GM23338 (cell line): ENCODE measurements at regions not wholly inside any gene's neighbourhood (a gene's known extent, or its start where the extent isn't known, plus 50 kb on each side); places are given as distances from the start of the nearest gene placed in this dataset.
"Not testable (repeated sequence)": the region's sequence is repeated elsewhere in the genome, so short reads cannot be mapped to it uniquely, and the experiment has no call there.

Source experiments
- ATAC-seq: fragments of 200-7000 bp; cut with Tn5 transposase; 3 replicates; pipeline ENCODE4 v1.9.1; 2020
- DNase-seq: peaks from one replicate; pipeline ENCODE4 v3.0.0-alpha.2; 2015; ENCODE audit warnings: low spot score
- H2AFZ ChIP-seq: fragments of 200-600 bp; sonication (generic); 2 replicates; pipeline ENCODE4 v1.8.0; 2016; ENCODE audit warnings: antibody characterized with exemption, mild to moderate bottlenecking, moderate library complexity
- H3F3A ChIP-seq: fragments of 200-600 bp; sonication (generic); replicated peaks from 2 replicates; pipeline ENCODE4 v1.8.0; 2017; ENCODE audit warnings: antibody characterized with exemption, mixed run types, low read depth
- H3K27ac ChIP-seq: fragments of 200-600 bp; sonication (generic); 2 replicates; pipeline ENCODE4 v1.6.1; 2016; ENCODE audit warnings: low read depth
- H3K27me3 ChIP-seq: fragments of 200-600 bp; sonication (generic); 2 replicates; pipeline ENCODE4 v1.8.0; 2016; ENCODE audit warnings: mild to moderate bottlenecking, mixed run types, moderate library complexity; ENCODE audit not compliant: insufficient read depth
- H3K36me3 ChIP-seq: fragments of 200-600 bp; sonication (generic); 2 replicates; pipeline ENCODE4 v1.8.0; 2016; ENCODE audit warnings: mild to moderate bottlenecking; ENCODE audit not compliant: insufficient read depth
- H3K4me1 ChIP-seq: fragments of 200-600 bp; sonication (generic); 2 replicates; pipeline ENCODE4 v1.8.0; 2016; ENCODE audit warnings: mild to moderate bottlenecking, moderate library complexity; ENCODE audit not compliant: insufficient read depth
- H3K4me2 ChIP-seq: fragments of 200-600 bp; sonication (generic); 2 replicates; pipeline ENCODE4 v1.7.1; 2017; ENCODE audit warnings: mixed run types
- H3K4me3 ChIP-seq: fragments of 200-600 bp; sonication (generic); 2 replicates; pipeline ENCODE4 v1.6.1; 2016; ENCODE audit warnings: mixed run types
- H3K79me2 ChIP-seq: fragments of 200-600 bp; sonication (generic); replicated peaks from 2 replicates; pipeline ENCODE4 v1.8.0; 2017; ENCODE audit warnings: mild to moderate bottlenecking; ENCODE audit not compliant: insufficient read depth
- H3K9me2 ChIP-seq: fragments of 200-600 bp; sonication (generic); 2 replicates; pipeline ENCODE4 v1.8.0; 2017; ENCODE audit not compliant: insufficient read depth
- H4K20me1 ChIP-seq: fragments of 200-600 bp; sonication (generic); replicated peaks from 2 replicates; pipeline ENCODE4 v1.8.0; 2017; ENCODE audit warnings: mild to moderate bottlenecking; ENCODE audit not compliant: insufficient read depth
- H3K27ac Mint-ChIP-seq: 2 replicates; pipeline ENCODE4 v1.8.0; 2020; ENCODE audit warnings: inconsistent platforms, mild to moderate bottlenecking, moderate library complexity, mixed read lengths
- H3K27me3 Mint-ChIP-seq: 3 replicates; pipeline ENCODE4 v1.8.0; 2022; ENCODE audit warnings: low read depth, mild to moderate bottlenecking, moderate library complexity, mixed read lengths, inconsistent platforms; ENCODE audit not compliant: insufficient read depth, poor library complexity
- H3K36me3 Mint-ChIP-seq: 3 replicates; pipeline ENCODE4 v1.8.0; 2021; ENCODE audit warnings: low read depth, mild to moderate bottlenecking, inconsistent platforms, moderate library complexity, mixed read lengths
- H3K4me1 Mint-ChIP-seq: 3 replicates; pipeline ENCODE4 v1.8.0; 2020; ENCODE audit warnings: mild to moderate bottlenecking, inconsistent platforms, mixed read lengths
- H3K4me3 Mint-ChIP-seq: 3 replicates; pipeline ENCODE4 v1.8.0; 2021; ENCODE audit warnings: moderate library complexity, mild to moderate bottlenecking, inconsistent platforms, mixed read lengths
- H3K9me3 Mint-ChIP-seq: 3 replicates; pipeline ENCODE4 v1.8.0; 2020; ENCODE audit warnings: moderate library complexity, mild to moderate bottlenecking, inconsistent platforms, mixed read lengths
- CREB1 ChIP-seq: fragments of 250-450 bp; sonication (Bioruptor Pico); IDR thresholded peaks from 2 replicates; pipeline ENCODE4 v1.5.0; 2020; ENCODE audit warnings: low read depth, mild to moderate bottlenecking, moderate library complexity
- EZH2 ChIP-seq: fragments of 200-600 bp; sonication (generic); IDR thresholded peaks from one replicate; pipeline ENCODE4 v1.8.0; 2017; ENCODE audit warnings: antibody characterized with exemption, mild to moderate bottlenecking, low read depth; ENCODE audit not compliant: unreplicated experiment
- JUNB ChIP-seq: IDR thresholded peaks from one replicate; pipeline ENCODE4 v1.6.1; 2016; ENCODE audit warnings: antibody characterized with exemption; ENCODE audit not compliant: unreplicated experiment
- POLR2AphosphoS5 ChIP-seq: IDR thresholded peaks from 2 replicates; pipeline ENCODE4 v1.6.1; 2016; ENCODE audit warnings: antibody characterized with exemption, low read depth
- STAT1 ChIP-seq: IDR thresholded peaks from one replicate; pipeline ENCODE4 v1.6.1; 2016; ENCODE audit warnings: antibody characterized with exemption; ENCODE audit not compliant: unreplicated experiment
- ZNF331 ChIP-seq: fragments of 250-450 bp; sonication (Bioruptor Pico); IDR thresholded peaks from 2 replicates; pipeline ENCODE4 v1.5.0; 2020; ENCODE audit warnings: low read depth, mild to moderate bottlenecking, moderate library complexity
- ZNF462 ChIP-seq: fragments of 250-450 bp; sonication (Bioruptor Pico); IDR thresholded peaks from 2 replicates; pipeline ENCODE4 v1.5.0; 2020; ENCODE audit warnings: mild to moderate bottlenecking, moderate library complexity
- TF ChIP-seq, protein P1 (sequence below), 2 experiments: fragments of 200-600 bp in 1 of 2; sonication (generic) in 1 of 2; conservative IDR thresholded peaks; 2 replicates each; pipeline versions ENCODE4 v1.5.1 to v1.6.1; 2016 to 2017; ENCODE audit warnings: antibody characterized with exemption in 2 of 2, low read depth in 2 of 2, mild to moderate bottlenecking in 2 of 2, moderate library complexity in 1 of 2
- TF ChIP-seq, protein P2 (sequence below): IDR thresholded peaks from one replicate; pipeline ENCODE4 v1.6.1; 2018; ENCODE audit warnings: antibody characterized with exemption; ENCODE audit not compliant: unreplicated experiment

GRCh38 chr20:30500447-30500820, 757.0 kb upstream of the DEFB115 start:
- not testable (repeated sequence) for H3K27me3 Mint-ChIP-seq, H3K79me2 ChIP-seq, H3K36me3 Mint-ChIP-seq, H3K9me3 Mint-ChIP-seq, H3K4me1 Mint-ChIP-seq, H3K27ac Mint-ChIP-seq, H3K4me3 Mint-ChIP-seq, H2AFZ ChIP-seq, H3K36me3 ChIP-seq, H3F3A ChIP-seq, H3K9me2 ChIP-seq, H4K20me1 ChIP-seq
- Histone ChIP-seq H3K27ac (peak overlapping the region; percentile 83; the same call in 1 of the 2 replicates), H3K4me3 (peak overlapping the region; percentile 37), H3K4me1 (peaks cover 20% of the 10 kb centered on the region), H3K27me3 (peaks cover 26% of the 10 kb centered on the region), H3K4me2 (peak overlapping the region; percentile 56)
- ATAC-seq, result peak; percentile 76
- TF ChIP-seq, protein P1, sequence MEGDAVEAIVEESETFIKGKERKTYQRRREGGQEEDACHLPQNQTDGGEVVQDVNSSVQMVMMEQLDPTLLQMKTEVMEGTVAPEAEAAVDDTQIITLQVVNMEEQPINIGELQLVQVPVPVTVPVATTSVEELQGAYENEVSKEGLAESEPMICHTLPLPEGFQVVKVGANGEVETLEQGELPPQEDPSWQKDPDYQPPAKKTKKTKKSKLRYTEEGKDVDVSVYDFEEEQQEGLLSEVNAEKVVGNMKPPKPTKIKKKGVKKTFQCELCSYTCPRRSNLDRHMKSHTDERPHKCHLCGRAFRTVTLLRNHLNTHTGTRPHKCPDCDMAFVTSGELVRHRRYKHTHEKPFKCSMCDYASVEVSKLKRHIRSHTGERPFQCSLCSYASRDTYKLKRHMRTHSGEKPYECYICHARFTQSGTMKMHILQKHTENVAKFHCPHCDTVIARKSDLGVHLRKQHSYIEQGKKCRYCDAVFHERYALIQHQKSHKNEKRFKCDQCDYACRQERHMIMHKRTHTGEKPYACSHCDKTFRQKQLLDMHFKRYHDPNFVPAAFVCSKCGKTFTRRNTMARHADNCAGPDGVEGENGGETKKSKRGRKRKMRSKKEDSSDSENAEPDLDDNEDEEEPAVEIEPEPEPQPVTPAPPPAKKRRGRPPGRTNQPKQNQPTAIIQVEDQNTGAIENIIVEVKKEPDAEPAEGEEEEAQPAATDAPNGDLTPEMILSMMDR (conservative IDR thresholded peaks at IDR 0.05; ENCODE audit: low read depth in 2 of 2), result peak; percentile 67 to 72
- peak; percentile 33; the same call in 1 of the 2 replicates for TF ChIP-seq CREB1
- peak; percentile 97 for DNase-seq

DNA sequence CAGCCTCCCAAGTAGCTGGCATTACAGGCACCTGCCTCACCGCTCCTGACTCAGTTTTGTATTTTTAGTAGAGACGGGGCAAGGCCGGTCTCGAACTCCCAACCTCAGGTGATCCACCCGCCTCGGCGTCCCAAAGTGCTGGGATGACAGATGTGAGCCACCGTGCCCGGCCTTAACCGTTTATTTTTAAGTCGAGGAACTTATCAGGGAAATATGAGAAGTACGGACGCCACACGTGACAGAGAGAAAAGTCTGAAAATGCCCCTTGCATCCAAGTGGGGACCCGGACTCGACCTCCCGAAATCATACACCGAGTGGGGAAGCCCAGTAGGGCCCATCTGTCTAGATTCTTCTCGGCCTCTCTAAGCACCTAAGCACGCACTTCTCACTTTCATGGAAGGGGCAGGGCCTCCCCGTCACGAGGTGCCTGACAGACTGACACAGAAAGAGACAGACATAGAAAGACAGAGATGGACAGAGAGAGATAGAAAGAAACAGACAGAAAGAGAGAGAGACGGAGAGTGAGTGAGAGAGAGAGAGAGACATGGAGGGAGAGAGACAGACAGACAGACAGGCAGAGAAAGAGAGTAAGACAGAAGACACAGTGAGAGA, 756.5 kb upstream of the DEFB115 start:
- H2AFZ ChIP-seq, result no peak overlapping the region
- TF ChIP-seq EZH2 (no peak), ZNF462 (CRISPR knock-in tag) (no peak), CREB1 (no peak), STAT1 (no peak), ZNF331 (CRISPR knock-in tag) (no peak), POLR2AphosphoS5 (no peak), JUNB (no peak)
- TF ChIP-seq, protein P2, sequence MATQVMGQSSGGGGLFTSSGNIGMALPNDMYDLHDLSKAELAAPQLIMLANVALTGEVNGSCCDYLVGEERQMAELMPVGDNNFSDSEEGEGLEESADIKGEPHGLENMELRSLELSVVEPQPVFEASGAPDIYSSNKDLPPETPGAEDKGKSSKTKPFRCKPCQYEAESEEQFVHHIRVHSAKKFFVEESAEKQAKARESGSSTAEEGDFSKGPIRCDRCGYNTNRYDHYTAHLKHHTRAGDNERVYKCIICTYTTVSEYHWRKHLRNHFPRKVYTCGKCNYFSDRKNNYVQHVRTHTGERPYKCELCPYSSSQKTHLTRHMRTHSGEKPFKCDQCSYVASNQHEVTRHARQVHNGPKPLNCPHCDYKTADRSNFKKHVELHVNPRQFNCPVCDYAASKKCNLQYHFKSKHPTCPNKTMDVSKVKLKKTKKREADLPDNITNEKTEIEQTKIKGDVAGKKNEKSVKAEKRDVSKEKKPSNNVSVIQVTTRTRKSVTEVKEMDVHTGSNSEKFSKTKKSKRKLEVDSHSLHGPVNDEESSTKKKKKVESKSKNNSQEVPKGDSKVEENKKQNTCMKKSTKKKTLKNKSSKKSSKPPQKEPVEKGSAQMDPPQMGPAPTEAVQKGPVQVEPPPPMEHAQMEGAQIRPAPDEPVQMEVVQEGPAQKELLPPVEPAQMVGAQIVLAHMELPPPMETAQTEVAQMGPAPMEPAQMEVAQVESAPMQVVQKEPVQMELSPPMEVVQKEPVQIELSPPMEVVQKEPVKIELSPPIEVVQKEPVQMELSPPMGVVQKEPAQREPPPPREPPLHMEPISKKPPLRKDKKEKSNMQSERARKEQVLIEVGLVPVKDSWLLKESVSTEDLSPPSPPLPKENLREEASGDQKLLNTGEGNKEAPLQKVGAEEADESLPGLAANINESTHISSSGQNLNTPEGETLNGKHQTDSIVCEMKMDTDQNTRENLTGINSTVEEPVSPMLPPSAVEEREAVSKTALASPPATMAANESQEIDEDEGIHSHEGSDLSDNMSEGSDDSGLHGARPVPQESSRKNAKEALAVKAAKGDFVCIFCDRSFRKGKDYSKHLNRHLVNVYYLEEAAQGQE, result no peak

More for the DNA sequence above, 756.5 kb upstream of the DEFB115 start:
- Histone ChIP-seq H3F3A (peaks cover 5% of the 10 kb centered on the region; the same call in 1 of the 2 replicates), H3K27ac (no peak overlapping the region), H3K9me2 (no peaks in the 10 kb centered on the region), H3K4me1 (peaks cover 23% of the 10 kb centered on the region), H3K4me2 (peak overlapping the region; percentile 28; the same call in 1 of the 2 replicates), H3K79me2 (no peaks in the 10 kb centered on the region), H3K4me3 (no peak overlapping the region), H3K27me3 (peaks cover 26% of the 10 kb centered on the region), H4K20me1 (no peaks in the 10 kb centered on the region), H3K36me3 (no peaks in the 10 kb centered on the region)
- Mint-ChIP-seq H3K27me3 (peaks cover 10% of the 10 kb centered on the region), H3K9me3 (no peaks in the 10 kb centered on the region), H3K27ac (no peak overlapping the region), H3K4me1 (peaks cover 5% of the 10 kb centered on the region; the same call in 2 of the 3 replicates), H3K4me3 (no peak overlapping the region), H3K36me3 (no peaks in the 10 kb centered on the region)
- ATAC-seq (no peak), DNase-seq (no peak)
